ENCODE measurements at regions not wholly inside any gene's neighbourhood (a gene's known extent, or its start where the extent isn't known, plus 50 kb on each side); places are given as distances from the start of the nearest gene placed in this dataset.

GRCh38 chr3:78494851-78495250 lies 1272.9 kb downstream of the ROBO1 start:
- no peak for DNase-seq (ENCODE audit: low read depth)
- H3K4me3 ChIP-seq (replicated peaks; ENCODE audit: low read depth, low read length), result no peak overlapping the region
- no peak for TF ChIP-seq CTCF (IDR thresholded peaks at IDR 0.05; ENCODE audit: low read length, missing control alignments)

- TF ChIP-seq CTCF (IDR thresholded peaks at IDR 0.05; ENCODE audit: low read length, missing control alignments), result no peak
- DNase-seq (ENCODE audit: low read depth), result no peak
Measured at GRCh38 chr3:78495301-78495700, 1272.5 kb downstream of the ROBO1 start.

GRCh38 chr3:78496501-78496900 lies 1271.3 kb downstream of the ROBO1 start:
- no peak for TF ChIP-seq CTCF (IDR thresholded peaks at IDR 0.05; ENCODE audit: low read length, missing control alignments)
- no peak for DNase-seq (ENCODE audit: low read depth)
- no peak overlapping the region for H3K4me3 ChIP-seq (replicated peaks; ENCODE audit: low read depth, low read length)

More at GRCh38 chr3:78495301-78495700, 1272.5 kb downstream of the ROBO1 start:
- no peak overlapping the region for H3K4me3 ChIP-seq (replicated peaks; ENCODE audit: low read depth, low read length)

- no peak for DNase-seq (ENCODE audit: low read depth)
- H3K4me3 ChIP-seq (replicated peaks; ENCODE audit: low read depth, low read length), result no peak overlapping the region
- no peak for TF ChIP-seq CTCF (IDR thresholded peaks at IDR 0.05; ENCODE audit: low read length, missing control alignments)
Measured at GRCh38 chr3:78497021-78497420, 1270.8 kb downstream of the ROBO1 start.

GRCh38 chr3:78497767-78498166 lies 1270.0 kb downstream of the ROBO1 start:
- TF ChIP-seq CTCF (IDR thresholded peaks at IDR 0.05; ENCODE audit: low read length, missing control alignments), result no peak
- peak; percentile 6 for DNase-seq (ENCODE audit: low read depth)
- H3K4me3 ChIP-seq (replicated peaks; ENCODE audit: low read depth, low read length), result no peak overlapping the region

- DNase-seq (ENCODE audit: low read depth), result no peak
- TF ChIP-seq CTCF (IDR thresholded peaks at IDR 0.05; ENCODE audit: low read length, missing control alignments), result no peak
- no peak overlapping the region for H3K4me3 ChIP-seq (replicated peaks; ENCODE audit: low read depth, low read length)
Measured at GRCh38 chr3:78506061-78506460, 1261.7 kb downstream of the ROBO1 start.

GRCh38 chr3:78506581-78507195 lies 1261.1 kb downstream of the ROBO1 start:
- TF ChIP-seq CTCF (IDR thresholded peaks at IDR 0.05; ENCODE audit: low read length, missing control alignments), result no peak
- DNase-seq (ENCODE audit: low read depth), result peak; percentile 27
- H3K4me3 ChIP-seq (replicated peaks; ENCODE audit: low read depth, low read length), result no peak overlapping the region

Measured in fibroblast of pulmonary artery (primary cell).